H1 (cell line): ENCODE measurements at regions not wholly inside any gene's neighbourhood (a gene's known extent, or its start where the extent isn't known, plus 50 kb on each side); places are given as distances from the start of the nearest gene placed in this dataset.

Source experiments
- CTCF ChIA-PET: fragments of 300-600 bp; sonication (Branson Sonifier 250); formaldehyde crosslinking; loops from one replicate; lab custom pipeline; 2021; ENCODE audit not compliant: partially characterized antibody; lab: Charles Lee
- POLR2A ChIA-PET: fragments of 300-600 bp; sonication (Branson Sonifier 250); formaldehyde crosslinking; loops from one replicate; lab custom pipeline; 2021; ENCODE audit warnings: inconsistent platforms; ENCODE audit not compliant: partially characterized antibody; lab: Charles Lee
- DNase-seq, 2 experiments: peaks; one replicate each; pipeline versions ENCODE4 v3.0.0 to v3.0.0-alpha.2; 2010 to 2022; ENCODE audit warnings: low spot score in 2 of 2, low read depth in 1 of 2, mixed read lengths in 1 of 2
- FAIRE-seq: peaks from 2 replicates; lab custom pipeline; 2011; peaks lifted over from hg19 to GRCh38; lab: Jason Lieb, UNC
- H2AFZ ChIP-seq: 2 replicates; pipeline ENCODE4 v1.8.1; 2012; ENCODE audit warnings: low read length, inconsistent platforms
- H2AK5ac ChIP-seq: 2 replicates; pipeline ENCODE4 v1.6.1; 2013; ENCODE audit warnings: low read depth, low read length
- H2BK120ac ChIP-seq: replicated peaks from 2 replicates; pipeline ENCODE3; 2013; ENCODE audit warnings: low read depth, low read length, inconsistent platforms
- H2BK12ac ChIP-seq: 2 replicates; pipeline ENCODE4 v1.6.1; 2013; ENCODE audit warnings: low read depth, low read length
- H2BK15ac ChIP-seq: 2 replicates; pipeline ENCODE4 v1.6.1; 2013; ENCODE audit warnings: low read length
- H2BK20ac ChIP-seq: 2 replicates; pipeline ENCODE4 v1.6.1; 2013; ENCODE audit warnings: low read length
- H2BK5ac ChIP-seq: 2 replicates; pipeline ENCODE4 v1.6.1; 2013; ENCODE audit warnings: low read depth, low read length
- H3K14ac ChIP-seq: 2 replicates; pipeline ENCODE4 v1.6.1; 2013; ENCODE audit warnings: inconsistent platforms; ENCODE audit not compliant: insufficient read length
- H3K18ac ChIP-seq: 2 replicates; pipeline ENCODE4 v1.6.1; 2013; ENCODE audit warnings: low read length; ENCODE audit errors: extremely low read depth
- H3K23ac ChIP-seq: 2 replicates; pipeline ENCODE4 v1.6.1; 2013; ENCODE audit warnings: inconsistent platforms; ENCODE audit not compliant: insufficient read length
- H3K23me2 ChIP-seq: 2 replicates; pipeline ENCODE4 v1.6.1; 2013; ENCODE audit warnings: low read depth, low read length
- H3K27ac ChIP-seq: 2 replicates; pipeline ENCODE4 v1.6.1; 2011; ENCODE audit warnings: low read depth, low read length, inconsistent platforms
- H3K27me3 ChIP-seq, 4 experiments: replicated peaks in 1 of 4; 1 replicate in 1 of 4; 2 replicates in 3 of 4; pipeline versions ENCODE4 v1.6.1 to v1.8.1; 2011 to 2013; ENCODE audit warnings: low read length in 3 of 4, mild to moderate bottlenecking in 3 of 4, inconsistent platforms in 2 of 4, mixed read lengths in 2 of 4, moderate library complexity in 1 of 4; ENCODE audit not compliant: control insufficient read depth in 3 of 4, insufficient read depth in 3 of 4; ENCODE audit errors: extremely low read depth in 1 of 4
- H3K36me3 ChIP-seq, 4 experiments: 2 replicates each; pipeline versions ENCODE4 v1.6.1 to v1.8.1; 2011 to 2013; ENCODE audit warnings: mild to moderate bottlenecking in 4 of 4, low read length in 3 of 4, moderate library complexity in 2 of 4, control low read depth in 1 of 4, inconsistent platforms in 1 of 4; ENCODE audit not compliant: insufficient read depth in 4 of 4, control insufficient read depth in 2 of 4
- H3K4ac ChIP-seq: replicated peaks from 2 replicates; pipeline ENCODE3; 2013; ENCODE audit warnings: low read length, low read depth, mixed read lengths, inconsistent platforms; ENCODE audit not compliant: insufficient read length
- H3K4me1 ChIP-seq, 4 experiments: replicated peaks in 1 of 4; 1 replicate in 1 of 4; 2 replicates in 3 of 4; pipeline versions ENCODE4 v1.6.1 to v1.8.1; 2011 to 2013; ENCODE audit warnings: low read length in 3 of 4, inconsistent platforms in 2 of 4, mixed read lengths in 1 of 4; ENCODE audit not compliant: insufficient read depth in 4 of 4, control insufficient read depth in 3 of 4
- H3K4me2 ChIP-seq, 2 experiments: 2 replicates each; pipeline versions ENCODE4 v1.6.1 to v1.8.1; 2011 to 2013; ENCODE audit warnings: low read depth in 2 of 2, low read length in 2 of 2, control low read depth in 1 of 2, inconsistent platforms in 1 of 2, mild to moderate bottlenecking in 1 of 2; ENCODE audit not compliant: insufficient read depth in 1 of 2
- H3K4me3 ChIP-seq, 4 experiments: fragments of 200-600, 300-600 bp in 1 of 4; sonication (generic), shearing (Covaris generic), sonication (Bioruptor Twin) in 1 of 4; 2 replicates each; pipeline versions ENCODE4 v1.5.1 to v1.8.1; 2011 to 2016; ENCODE audit warnings: low read length in 4 of 4, low read depth in 3 of 4, control low read depth in 2 of 4, inconsistent platforms in 2 of 4, mild to moderate bottlenecking in 2 of 4, mixed read lengths in 1 of 4, moderate library complexity in 1 of 4; ENCODE audit not compliant: insufficient read depth in 2 of 4; ENCODE audit errors: extremely low read depth in 1 of 4
- H3K56ac ChIP-seq: replicated peaks from 2 replicates; pipeline ENCODE3; 2013; ENCODE audit warnings: low read depth, mild to moderate bottlenecking, mixed read lengths, low read length, inconsistent platforms; ENCODE audit not compliant: insufficient read length
- H3K79me1 ChIP-seq: 2 replicates; pipeline ENCODE4 v1.6.1; 2013; ENCODE audit warnings: low read depth, low read length, control low read depth
- H3K79me2 ChIP-seq, 2 experiments: 2 replicates each; pipeline versions ENCODE4 v1.6.1 to v1.8.1; 2012 to 2013; ENCODE audit warnings: low read length in 2 of 2, mild to moderate bottlenecking in 2 of 2, inconsistent platforms in 1 of 2; ENCODE audit not compliant: insufficient read depth in 2 of 2, control insufficient read depth in 1 of 2
- H3K9ac ChIP-seq, 4 experiments: replicated peaks in 1 of 4; 1 replicate in 1 of 4; 2 replicates in 3 of 4; pipeline versions ENCODE4 v1.6.1 to v1.8.1; 2011 to 2013; ENCODE audit warnings: low read depth in 3 of 4, low read length in 3 of 4, control low read depth in 2 of 4, mild to moderate bottlenecking in 2 of 4, moderate library complexity in 2 of 4, inconsistent platforms in 1 of 4; ENCODE audit errors: extremely low read depth in 1 of 4
- H3K9me3 ChIP-seq, 2 experiments: 2 replicates each; pipeline versions ENCODE4 v1.6.1 to v1.8.1; 2012 to 2013; ENCODE audit warnings: mild to moderate bottlenecking in 2 of 2, moderate library complexity in 2 of 2, control low read depth in 1 of 2, inconsistent platforms in 1 of 2, low read depth in 1 of 2, low read length in 1 of 2, mixed read lengths in 1 of 2; ENCODE audit not compliant: insufficient read depth in 2 of 2
- H4K20me1 ChIP-seq, 2 experiments: replicated peaks in 1 of 2; 2 replicates each; pipeline versions ENCODE3 to v1.8.1; 2011 to 2013; ENCODE audit warnings: inconsistent platforms in 2 of 2, low read length in 2 of 2, mild to moderate bottlenecking in 1 of 2; ENCODE audit not compliant: insufficient read depth in 2 of 2, control insufficient read depth in 1 of 2
- H4K5ac ChIP-seq: 2 replicates; pipeline ENCODE4 v1.6.1; 2013; ENCODE audit warnings: low read length, low read depth, mixed read lengths, inconsistent platforms; ENCODE audit not compliant: insufficient read length
- H4K8ac ChIP-seq: 2 replicates; pipeline ENCODE4 v1.8.0; 2013; ENCODE audit warnings: mild to moderate bottlenecking, moderate library complexity, low read length, inconsistent platforms; ENCODE audit not compliant: insufficient read depth; ENCODE audit errors: extremely low read depth
- H4K91ac ChIP-seq: replicated peaks from 2 replicates; pipeline ENCODE3; 2013; ENCODE audit warnings: low read length, mixed read lengths, inconsistent platforms; ENCODE audit not compliant: insufficient read length
- CBX8 ChIP-seq: fragments of 300-800, 300-1000 bp; sonication (generic); IDR thresholded peaks from 2 replicates; pipeline ENCODE4 v1.7.1; 2016; ENCODE audit warnings: low read depth, low read length, borderline replicate concordance
- CEBPB ChIP-seq: IDR thresholded peaks from 2 replicates; pipeline ENCODE4 v1.6.1; 2012; ENCODE audit warnings: low read depth, low read length
- CREB1 ChIP-seq: IDR thresholded peaks from 2 replicates; pipeline ENCODE4 v1.6.1; 2012; ENCODE audit warnings: inconsistent platforms
- CTCF ChIP-seq, 3 experiments: IDR thresholded peaks; 1 replicate in 2 of 3; 2 replicates in 1 of 3; pipeline versions ENCODE4 v1.5.1 to v1.6.1; 2011; ENCODE audit warnings: low read length in 3 of 3, mild to moderate bottlenecking in 3 of 3, inconsistent platforms in 2 of 3, low read depth in 1 of 3, moderate library complexity in 1 of 3; ENCODE audit not compliant: insufficient read depth in 1 of 3; ENCODE audit errors: control extremely low read depth in 1 of 3
- JUND ChIP-seq: IDR thresholded peaks from 2 replicates; pipeline ENCODE4 v1.6.1; 2011; ENCODE audit warnings: mild to moderate bottlenecking, improper control_type of control experiment, low read length
- POU5F1 ChIP-seq: IDR thresholded peaks from 2 replicates; pipeline ENCODE4 v1.6.1; 2011; ENCODE audit warnings: low read depth, mild to moderate bottlenecking, low read length, moderate library complexity
- SRF ChIP-seq: IDR thresholded peaks from 2 replicates; pipeline ENCODE4 v1.6.1; 2011; ENCODE audit warnings: mild to moderate bottlenecking, low read depth, low read length, moderate library complexity
- TEAD4 ChIP-seq: IDR thresholded peaks from 2 replicates; pipeline ENCODE4 v1.6.1; 2012; ENCODE audit warnings: low read depth, low read length, inconsistent platforms, mixed read lengths
- WGBS, 2 experiments: shearing (Covaris generic) in 1 of 2; methylation state at CpG; one replicate each; pipeline versions ENCODE4 v1.1.6 to v1.1.7; 2013 to 2015; ENCODE audit warnings: low lambda C conversion rate in 2 of 2, mixed read lengths in 2 of 2, inconsistent platforms in 1 of 2, low coverage in 1 of 2, missing lambda C conversion rate in 1 of 2; ENCODE audit not compliant: insufficient replicate concordance in 2 of 2, insufficient coverage in 1 of 2, insufficient read length in 1 of 2; ENCODE audit errors: extremely low coverage in 1 of 2, missing lambda C conversion rate in 1 of 2; 5-methylcytosine and 5-hydroxymethylcytosine counted together

GRCh38 chr3:35081899-35082298, 557.4 kb upstream of the ARPP21 start:
- H3K36me3 ChIP-seq, result no peaks in the 10 kb centered on the region
- no peak overlapping the region for H2BK12ac ChIP-seq
- H3K79me1 ChIP-seq, result no peaks in the 10 kb centered on the region
- H2BK120ac ChIP-seq, result no peak overlapping the region
- H4K8ac ChIP-seq, result no peak overlapping the region
- H3K18ac ChIP-seq, result no peak overlapping the region
- FAIRE-seq (no peak), DNase-seq (no peak)
- ChIA-PET POLR2A (no interaction called here), CTCF (interaction anchor here (0.6 kb wide), 1 partner anchor 32 kb away, joined by 3 read pairs; no protein-coding TSS in a partner anchor)
- H2BK20ac ChIP-seq, result no peak overlapping the region
- no peak overlapping the region for H2AK5ac ChIP-seq
- no peak overlapping the region for H2AFZ ChIP-seq
- no peak overlapping the region for H3K56ac ChIP-seq
- H3K23ac ChIP-seq, result no peak overlapping the region
- H3K4me2 ChIP-seq, result no peak overlapping the region
- H4K5ac ChIP-seq, result no peak overlapping the region
- no peak overlapping the region for H2BK5ac ChIP-seq
- H3K23me2 ChIP-seq, result no peaks in the 10 kb centered on the region
- no peak overlapping the region for H3K9ac ChIP-seq
- H3K4ac ChIP-seq, result no peak overlapping the region
- no peak overlapping the region for H3K27ac ChIP-seq
- no peaks in the 10 kb centered on the region for H3K9me3 ChIP-seq
- H3K79me2 ChIP-seq, result no peaks in the 10 kb centered on the region
- no peaks in the 10 kb centered on the region for H4K20me1 ChIP-seq
- 96% methylated on average over 1 of the region's 1 CpG; no CpG with 5 or more reads in 1 of the 2 experiments for WGBS, 2 experiments
- H3K4me1 ChIP-seq, result no peaks in the 10 kb centered on the region
- H3K14ac ChIP-seq, result no peak overlapping the region
- H3K4me3 ChIP-seq, result no peak overlapping the region
- H2BK15ac ChIP-seq, result no peak overlapping the region
- no peak overlapping the region for H4K91ac ChIP-seq
- H3K27me3 ChIP-seq, result no peaks in the 10 kb centered on the region
- TF ChIP-seq CREB1 (no peak), JUND (no peak), CEBPB (no peak), SRF (no peak), TEAD4 (no peak), CBX8 (no peak), POU5F1 (no peak), CTCF (IDR thresholded peaks at IDR 0.05; ENCODE audit: control extremely low read depth in 1 of 3, insufficient read depth in 1 of 3, low read depth in 1 of 3, low read length in 3 of 3) (no peak)
